ENCODE measurements at regions not wholly inside any gene's neighbourhood (a gene's known extent, or its start where the extent isn't known, plus 50 kb on each side); places are given as distances from the start of the nearest gene placed in this dataset.

DNA sequence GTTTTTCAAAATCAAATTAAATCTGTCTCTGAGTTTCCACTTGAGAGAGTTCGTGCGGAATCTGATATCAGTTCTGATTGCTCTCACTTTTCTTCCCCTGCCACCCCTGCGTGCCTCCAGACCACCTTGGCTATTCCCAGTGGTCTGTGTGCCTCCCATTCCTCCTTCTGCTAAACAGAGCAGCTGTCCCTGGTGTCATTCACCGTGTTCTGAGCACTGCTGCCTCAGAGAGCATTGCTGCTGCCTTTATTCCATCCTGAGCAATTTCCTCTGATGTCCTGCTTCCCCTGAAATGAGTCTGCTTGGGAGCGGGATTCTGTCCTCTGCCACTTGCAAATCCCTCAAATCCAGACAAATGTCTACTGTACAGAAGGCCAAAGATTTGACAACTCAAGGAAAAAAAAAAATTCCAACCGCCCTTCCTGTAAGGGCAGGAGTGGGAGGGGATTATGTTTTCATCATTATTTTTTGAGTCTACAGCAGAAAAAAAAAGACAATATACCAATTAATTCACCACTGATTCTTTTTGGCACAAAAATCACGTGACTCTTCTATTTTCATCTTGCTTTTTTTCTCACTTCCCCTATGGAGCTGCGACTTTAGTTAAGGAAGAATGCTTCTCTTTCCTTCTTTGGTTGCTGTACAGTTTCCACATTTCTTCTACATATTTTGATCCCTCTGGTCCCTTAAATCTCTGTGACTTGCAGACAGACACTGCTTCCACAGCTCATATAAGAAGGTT lies 833.0 kb downstream of the EPHA7 start:
- no peak for TF ChIP-seq POLR2A (IDR thresholded peaks at IDR 0.05)
- TF ChIP-seq, protein P1, sequence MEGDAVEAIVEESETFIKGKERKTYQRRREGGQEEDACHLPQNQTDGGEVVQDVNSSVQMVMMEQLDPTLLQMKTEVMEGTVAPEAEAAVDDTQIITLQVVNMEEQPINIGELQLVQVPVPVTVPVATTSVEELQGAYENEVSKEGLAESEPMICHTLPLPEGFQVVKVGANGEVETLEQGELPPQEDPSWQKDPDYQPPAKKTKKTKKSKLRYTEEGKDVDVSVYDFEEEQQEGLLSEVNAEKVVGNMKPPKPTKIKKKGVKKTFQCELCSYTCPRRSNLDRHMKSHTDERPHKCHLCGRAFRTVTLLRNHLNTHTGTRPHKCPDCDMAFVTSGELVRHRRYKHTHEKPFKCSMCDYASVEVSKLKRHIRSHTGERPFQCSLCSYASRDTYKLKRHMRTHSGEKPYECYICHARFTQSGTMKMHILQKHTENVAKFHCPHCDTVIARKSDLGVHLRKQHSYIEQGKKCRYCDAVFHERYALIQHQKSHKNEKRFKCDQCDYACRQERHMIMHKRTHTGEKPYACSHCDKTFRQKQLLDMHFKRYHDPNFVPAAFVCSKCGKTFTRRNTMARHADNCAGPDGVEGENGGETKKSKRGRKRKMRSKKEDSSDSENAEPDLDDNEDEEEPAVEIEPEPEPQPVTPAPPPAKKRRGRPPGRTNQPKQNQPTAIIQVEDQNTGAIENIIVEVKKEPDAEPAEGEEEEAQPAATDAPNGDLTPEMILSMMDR (IDR thresholded peaks at IDR 0.05) = no peak

Measured in breast epithelium (tissue), 3 donors.